Mammary epithelial cell (primary cell): ENCODE measurements at regions not wholly inside any gene's neighbourhood (a gene's known extent, or its start where the extent isn't known, plus 50 kb on each side); places are given as distances from the start of the nearest gene placed in this dataset.

Source experiments
- CTCF ChIP-seq, 2 donors: IDR thresholded peaks in 1 of 2; conservative IDR thresholded peaks in 1 of 2; 2 replicates each; pipeline ENCODE4 v1.5.1; 2011 to 2012; ENCODE audit warnings: inconsistent platforms in 2 of 2, low read length in 2 of 2, mild to moderate bottlenecking in 2 of 2, control low read depth in 1 of 2, low read depth in 1 of 2; ENCODE audit not compliant: insufficient read depth in 1 of 2; ENCODE audit errors: extremely low read depth in 1 of 2
- EZH2 ChIP-seq: IDR thresholded peaks from 2 replicates; pipeline ENCODE4 v1.6.1; 2012; ENCODE audit warnings: low read length, inconsistent platforms, borderline replicate concordance

- TF ChIP-seq CTCF (conservative IDR thresholded peaks at IDR 0.05 in 1 of 2, IDR thresholded peaks at IDR 0.05 in 1 of 2; ENCODE audit: extremely low read depth in 1 of 2, insufficient read depth in 1 of 2, low read depth in 1 of 2, low read length in 2 of 2) = no peak
- TF ChIP-seq EZH2 = no peak
These were observed 127.2 kb downstream of the MXRA5 start for GRCh38 chrX:3219231-3219630.
